Upper lobe of left lung (tissue), 4 donors: ENCODE measurements at regions not wholly inside any gene's neighbourhood (a gene's known extent, or its start where the extent isn't known, plus 50 kb on each side); places are given as distances from the start of the nearest gene placed in this dataset.

Experiments used
- POLR2A ChIP-seq, 4 donors: fragments of 450-650 bp; IDR thresholded peaks; one replicate each; pipeline ENCODE4 v1.5.1; 2016 to 2017; ENCODE audit warnings: antibody characterized with exemption in 4 of 4, mild to moderate bottlenecking in 2 of 4
- POLR2AphosphoS5 ChIP-seq, 2 donors: sonication (generic); formaldehyde crosslinking; IDR thresholded peaks; one replicate each; pipeline ENCODE4 v1.5.1; 2017; ENCODE audit warnings: antibody characterized with exemption in 2 of 2
- TF ChIP-seq, protein P1 (sequence below), 6 experiments: fragments of 450-650 bp in 4 of 6; fragments of 200-600 bp in 2 of 6; sonication (generic) in 2 of 6; IDR thresholded peaks; one replicate each; pipeline ENCODE4 v1.5.1; 2016 to 2019; ENCODE audit warnings: antibody characterized with exemption in 6 of 6

DNA sequence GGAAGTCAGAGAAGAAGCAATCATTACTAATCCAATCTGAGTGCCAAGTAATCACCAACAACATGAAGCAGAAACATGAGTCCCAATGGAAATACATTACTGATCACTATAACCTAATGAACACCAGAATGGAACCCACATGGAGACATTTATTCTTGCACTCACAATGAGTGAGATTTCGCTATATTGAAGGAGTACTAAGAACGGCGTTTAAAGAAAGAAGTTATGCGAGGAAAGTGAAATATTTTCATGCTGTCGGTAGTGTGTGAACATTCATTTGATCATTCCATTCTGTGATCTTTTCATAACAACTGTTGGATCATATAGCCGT, 181.1 kb downstream of the IRS1 start:
- TF ChIP-seq, protein P1, sequence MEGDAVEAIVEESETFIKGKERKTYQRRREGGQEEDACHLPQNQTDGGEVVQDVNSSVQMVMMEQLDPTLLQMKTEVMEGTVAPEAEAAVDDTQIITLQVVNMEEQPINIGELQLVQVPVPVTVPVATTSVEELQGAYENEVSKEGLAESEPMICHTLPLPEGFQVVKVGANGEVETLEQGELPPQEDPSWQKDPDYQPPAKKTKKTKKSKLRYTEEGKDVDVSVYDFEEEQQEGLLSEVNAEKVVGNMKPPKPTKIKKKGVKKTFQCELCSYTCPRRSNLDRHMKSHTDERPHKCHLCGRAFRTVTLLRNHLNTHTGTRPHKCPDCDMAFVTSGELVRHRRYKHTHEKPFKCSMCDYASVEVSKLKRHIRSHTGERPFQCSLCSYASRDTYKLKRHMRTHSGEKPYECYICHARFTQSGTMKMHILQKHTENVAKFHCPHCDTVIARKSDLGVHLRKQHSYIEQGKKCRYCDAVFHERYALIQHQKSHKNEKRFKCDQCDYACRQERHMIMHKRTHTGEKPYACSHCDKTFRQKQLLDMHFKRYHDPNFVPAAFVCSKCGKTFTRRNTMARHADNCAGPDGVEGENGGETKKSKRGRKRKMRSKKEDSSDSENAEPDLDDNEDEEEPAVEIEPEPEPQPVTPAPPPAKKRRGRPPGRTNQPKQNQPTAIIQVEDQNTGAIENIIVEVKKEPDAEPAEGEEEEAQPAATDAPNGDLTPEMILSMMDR (IDR thresholded peaks at IDR 0.05): no peak
- TF ChIP-seq POLR2A (IDR thresholded peaks at IDR 0.05) (no peak), POLR2AphosphoS5 (IDR thresholded peaks at IDR 0.05) (no peak)
